ENCODE measurements at regions not wholly inside any gene's neighbourhood (a gene's known extent, or its start where the extent isn't known, plus 50 kb on each side); places are given as distances from the start of the nearest gene placed in this dataset.

- TF ChIP-seq FOXK2 (conservative IDR thresholded peaks at IDR 0.05 in 1 of 2, IDR thresholded peaks at IDR 0.05 in 1 of 2; ENCODE audit: low read depth in 2 of 2) (no peak), ZNF263 (CRISPR knock-in tag; IDR thresholded peaks at IDR 0.05; ENCODE audit: borderline replicate concordance) (no peak), PHF8 (IDR thresholded peaks at IDR 0.05; ENCODE audit: borderline replicate concordance, low read length) (no peak), MXD1 (CRISPR knock-in tag; IDR thresholded peaks at IDR 0.05; ENCODE audit: borderline replicate concordance, poor library complexity, severe bottlenecking) (no peak), JUND (IDR thresholded peaks at IDR 0.05; ENCODE audit: borderline replicate concordance, low read depth, low read length) (no peak), JUND (tag; IDR thresholded peaks at IDR 0.05; ENCODE audit: borderline replicate concordance, low read depth, low read length) (no peak), E2F6 (IDR thresholded peaks at IDR 0.05; ENCODE audit: borderline replicate concordance in 1 of 2, extremely low read depth in 1 of 2, insufficient read depth in 1 of 2, insufficient read length in 1 of 2, low read depth in 1 of 2, low read length in 1 of 2, poor library complexity in 1 of 2, severe bottlenecking in 1 of 2) (no peak), SP1 (CRISPR knock-in tag; IDR thresholded peaks at IDR 0.05) (no peak), ZNF444 (CRISPR knock-in tag; IDR thresholded peaks at IDR 0.05) (no peak), TOE1 (IDR thresholded peaks at IDR 0.05; ENCODE audit: borderline replicate concordance) (no peak), TOE1 (CRISPR knock-in tag; IDR thresholded peaks at IDR 0.05; ENCODE audit: borderline replicate concordance, low read depth) (no peak), MAFF (IDR thresholded peaks at IDR 0.05; ENCODE audit: low read length) (no peak), CREM (IDR thresholded peaks at IDR 0.05; ENCODE audit: low read depth) (no peak), FOXA1 (IDR thresholded peaks at IDR 0.05; ENCODE audit: borderline replicate concordance) (no peak), POLR2A (conservative IDR thresholded peaks at IDR 0.05) (no peak)
Measured at GRCh38 chr4:112819729-112820128, 182.8 kb downstream of the LARP7 start.
